OCI-LY1 (cell line): ENCODE measurements at regions not wholly inside any gene's neighbourhood (a gene's known extent, or its start where the extent isn't known, plus 50 kb on each side); places are given as distances from the start of the nearest gene placed in this dataset.

Experiments
- H2AFZ ChIP-seq: fragments of 200-600 bp; sonication (generic), shearing (Covaris generic); 2 replicates; pipeline ENCODE4 v1.6.0; 2014; ENCODE audit warnings: antibody characterized with exemption, mild to moderate bottlenecking, low read length
- H3F3A ChIP-seq: fragments of 200-600 bp; sonication (generic), shearing (Covaris generic); 2 replicates; pipeline ENCODE4 v1.6.0; 2014; ENCODE audit warnings: mild to moderate bottlenecking, antibody characterized with exemption, low read length, moderate library complexity; ENCODE audit not compliant: insufficient read depth
- H3K27ac ChIP-seq: fragments of 200-600 bp; sonication (generic); 2 replicates; pipeline ENCODE4 v1.5.1; 2014; ENCODE audit warnings: low read length, mixed run types, mild to moderate bottlenecking, low read depth; ENCODE audit not compliant: poor library complexity, severe bottlenecking
- H3K27me3 ChIP-seq: fragments of 200-600 bp; sonication (generic); 2 replicates; pipeline ENCODE4 v1.6.0; 2014; ENCODE audit warnings: antibody characterized with exemption, mild to moderate bottlenecking, low read length, moderate library complexity; ENCODE audit not compliant: insufficient read depth
- H3K36me3 ChIP-seq: fragments of 200-600 bp; sonication (generic); 2 replicates; pipeline ENCODE4 v1.6.1; 2014; ENCODE audit warnings: mild to moderate bottlenecking, antibody characterized with exemption, low read length, moderate library complexity, mixed read lengths; ENCODE audit not compliant: insufficient read depth
- H3K4me1 ChIP-seq: fragments of 200-600 bp; sonication (generic); 2 replicates; pipeline ENCODE4 v1.5.1; 2014; ENCODE audit warnings: mild to moderate bottlenecking, low read length, moderate library complexity; ENCODE audit not compliant: insufficient read depth, severe bottlenecking
- H3K4me2 ChIP-seq: fragments of 200-600 bp; sonication (generic), shearing (Covaris generic); 2 replicates; pipeline ENCODE4 v1.6.1; 2014; ENCODE audit warnings: low read length
- H3K4me3 ChIP-seq: fragments of 200-600 bp; sonication (generic); 2 replicates; pipeline ENCODE4 v1.5.1; 2014; ENCODE audit warnings: low read length, low read depth, mild to moderate bottlenecking, mixed read lengths; ENCODE audit not compliant: poor library complexity, severe bottlenecking
- H3K79me2 ChIP-seq: fragments of 200-600 bp; shearing (Covaris generic); 2 replicates; pipeline ENCODE4 v1.6.1; 2016; ENCODE audit warnings: mixed run types, low read length, mixed read lengths; ENCODE audit not compliant: insufficient read depth
- H3K9ac ChIP-seq: fragments of 200-600 bp; sonication (generic), shearing (Covaris generic); 2 replicates; pipeline ENCODE4 v1.6.1; 2014; ENCODE audit warnings: mild to moderate bottlenecking, low read length, mixed read lengths
- H3K9me2 ChIP-seq: fragments of 200-600 bp; sonication (generic), shearing (Covaris generic); 2 replicates; pipeline ENCODE4 v1.6.1; 2014; ENCODE audit warnings: low read depth, mild to moderate bottlenecking, low read length, mixed read lengths
- H3K9me3 ChIP-seq: fragments of 200-600 bp; shearing (Covaris generic); 2 replicates; pipeline ENCODE4 v1.6.1; 2014; ENCODE audit warnings: low read length, mixed read lengths
- H4K20me1 ChIP-seq: fragments of 200-600 bp; sonication (generic), shearing (Covaris generic); 2 replicates; pipeline ENCODE4 v1.6.0; 2016; ENCODE audit warnings: mild to moderate bottlenecking, low read length; ENCODE audit not compliant: insufficient read depth
- EZH2 ChIP-seq: fragments of 200-600 bp; sonication (generic), shearing (Covaris generic); IDR thresholded peaks from 2 replicates; pipeline ENCODE4 v1.8.0; 2017; ENCODE audit warnings: borderline replicate concordance, mixed run types, mild to moderate bottlenecking, antibody characterized with exemption, low read length, moderate library complexity, mixed read lengths
- TF ChIP-seq, protein P1 (sequence below): fragments of 200-600 bp; sonication (generic), shearing (Covaris generic); IDR thresholded peaks from 2 replicates; pipeline ENCODE4 v1.5.1; 2017; ENCODE audit warnings: mild to moderate bottlenecking, antibody characterized with exemption, low read length, moderate library complexity, mixed read lengths

DNA sequence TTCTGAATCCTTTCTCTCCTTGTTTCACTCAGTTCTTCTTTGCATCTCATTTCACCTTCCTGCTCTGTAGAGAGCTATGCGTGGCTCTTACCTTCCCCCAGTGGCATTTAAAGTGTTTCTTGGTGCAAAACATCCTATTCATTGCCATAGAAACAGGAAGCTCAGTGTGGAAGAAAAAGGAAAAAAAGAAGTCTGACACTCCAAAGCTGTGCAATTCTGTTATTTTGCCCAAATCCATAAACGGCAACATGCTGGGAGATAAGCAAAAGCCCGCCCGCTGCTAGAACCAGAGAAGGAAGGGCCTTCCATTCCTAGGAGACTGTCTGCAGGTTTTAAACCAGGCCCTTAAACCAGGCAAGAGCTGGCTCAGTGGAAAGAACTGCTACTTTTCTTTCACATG, 247.1 kb downstream of the HIVEP2 start:
- H3K9me2 ChIP-seq, result no peaks in the 10 kb centered on the region
- no peak overlapping the region for H3K9ac ChIP-seq
- H3K4me3 ChIP-seq, result no peak overlapping the region
- H3K9me3 ChIP-seq, result no peaks in the 10 kb centered on the region
- H3K4me1 ChIP-seq, result peaks cover 7% of the 10 kb centered on the region
- no peaks in the 10 kb centered on the region for H3K36me3 ChIP-seq
- no peaks in the 10 kb centered on the region for H4K20me1 ChIP-seq
- no peak for TF ChIP-seq EZH2
- TF ChIP-seq, protein P1, sequence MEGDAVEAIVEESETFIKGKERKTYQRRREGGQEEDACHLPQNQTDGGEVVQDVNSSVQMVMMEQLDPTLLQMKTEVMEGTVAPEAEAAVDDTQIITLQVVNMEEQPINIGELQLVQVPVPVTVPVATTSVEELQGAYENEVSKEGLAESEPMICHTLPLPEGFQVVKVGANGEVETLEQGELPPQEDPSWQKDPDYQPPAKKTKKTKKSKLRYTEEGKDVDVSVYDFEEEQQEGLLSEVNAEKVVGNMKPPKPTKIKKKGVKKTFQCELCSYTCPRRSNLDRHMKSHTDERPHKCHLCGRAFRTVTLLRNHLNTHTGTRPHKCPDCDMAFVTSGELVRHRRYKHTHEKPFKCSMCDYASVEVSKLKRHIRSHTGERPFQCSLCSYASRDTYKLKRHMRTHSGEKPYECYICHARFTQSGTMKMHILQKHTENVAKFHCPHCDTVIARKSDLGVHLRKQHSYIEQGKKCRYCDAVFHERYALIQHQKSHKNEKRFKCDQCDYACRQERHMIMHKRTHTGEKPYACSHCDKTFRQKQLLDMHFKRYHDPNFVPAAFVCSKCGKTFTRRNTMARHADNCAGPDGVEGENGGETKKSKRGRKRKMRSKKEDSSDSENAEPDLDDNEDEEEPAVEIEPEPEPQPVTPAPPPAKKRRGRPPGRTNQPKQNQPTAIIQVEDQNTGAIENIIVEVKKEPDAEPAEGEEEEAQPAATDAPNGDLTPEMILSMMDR, result no peak
- H3K27ac ChIP-seq, result no peak overlapping the region
- no peak overlapping the region for H3K4me2 ChIP-seq
- H3F3A ChIP-seq, result no peaks in the 10 kb centered on the region
- no peak overlapping the region for H2AFZ ChIP-seq
- no peaks in the 10 kb centered on the region for H3K27me3 ChIP-seq
- no peaks in the 10 kb centered on the region for H3K79me2 ChIP-seq

- H2AFZ ChIP-seq, result no peak overlapping the region
- no peak overlapping the region for H3K27ac ChIP-seq
- H3K9ac ChIP-seq, result no peak overlapping the region
- no peaks in the 10 kb centered on the region for H3K9me2 ChIP-seq
- no peaks in the 10 kb centered on the region for H3K79me2 ChIP-seq
- H3F3A ChIP-seq, result no peaks in the 10 kb centered on the region
- H3K4me3 ChIP-seq, result no peak overlapping the region
- H3K27me3 ChIP-seq, result no peaks in the 10 kb centered on the region
- no peaks in the 10 kb centered on the region for H4K20me1 ChIP-seq
- no peak for TF ChIP-seq EZH2
- TF ChIP-seq, protein P1, result no peak
- no peaks in the 10 kb centered on the region for H3K9me3 ChIP-seq
- H3K36me3 ChIP-seq, result no peaks in the 10 kb centered on the region
- no peak overlapping the region for H3K4me2 ChIP-seq
- peaks cover 7% of the 10 kb centered on the region for H3K4me1 ChIP-seq
Observed at GRCh38 chr6:142698751-142699150, 246.2 kb downstream of the HIVEP2 start.

DNA sequence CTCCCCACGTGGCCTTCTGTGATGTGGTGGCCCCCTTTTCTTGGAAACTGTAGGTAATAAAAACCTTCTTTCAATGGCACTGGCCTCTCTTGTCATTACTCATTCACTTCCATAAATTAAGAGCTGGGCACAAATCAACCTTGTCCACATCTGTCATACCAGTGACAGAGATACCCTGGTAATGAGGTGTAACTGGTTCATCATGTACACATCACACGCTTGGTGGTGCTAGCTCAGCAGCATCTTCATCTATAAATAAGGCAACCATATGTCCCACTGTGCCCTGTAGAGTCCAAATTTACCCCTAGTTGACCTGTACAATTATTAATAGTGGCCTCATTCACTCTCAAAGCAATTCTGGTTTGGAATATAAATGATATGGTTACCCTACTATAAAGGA, 245.6 kb downstream of the HIVEP2 start:
- Histone ChIP-seq H3F3A (no peaks in the 10 kb centered on the region), H3K4me1 (peaks cover 7% of the 10 kb centered on the region), H2AFZ (no peak overlapping the region), H3K27ac (no peak overlapping the region), H3K9me3 (no peaks in the 10 kb centered on the region), H3K4me3 (no peak overlapping the region), H3K36me3 (no peaks in the 10 kb centered on the region), H3K9ac (no peak overlapping the region), H3K9me2 (no peaks in the 10 kb centered on the region), H4K20me1 (no peaks in the 10 kb centered on the region), H3K27me3 (no peaks in the 10 kb centered on the region), H3K4me2 (no peak overlapping the region), H3K79me2 (no peaks in the 10 kb centered on the region)
- TF ChIP-seq, protein P1, result no peak
- TF ChIP-seq EZH2, result no peak
